ENCODE measurements at regions not wholly inside any gene's neighbourhood (a gene's known extent, or its start where the extent isn't known, plus 50 kb on each side); places are given as distances from the start of the nearest gene placed in this dataset.

DNA sequence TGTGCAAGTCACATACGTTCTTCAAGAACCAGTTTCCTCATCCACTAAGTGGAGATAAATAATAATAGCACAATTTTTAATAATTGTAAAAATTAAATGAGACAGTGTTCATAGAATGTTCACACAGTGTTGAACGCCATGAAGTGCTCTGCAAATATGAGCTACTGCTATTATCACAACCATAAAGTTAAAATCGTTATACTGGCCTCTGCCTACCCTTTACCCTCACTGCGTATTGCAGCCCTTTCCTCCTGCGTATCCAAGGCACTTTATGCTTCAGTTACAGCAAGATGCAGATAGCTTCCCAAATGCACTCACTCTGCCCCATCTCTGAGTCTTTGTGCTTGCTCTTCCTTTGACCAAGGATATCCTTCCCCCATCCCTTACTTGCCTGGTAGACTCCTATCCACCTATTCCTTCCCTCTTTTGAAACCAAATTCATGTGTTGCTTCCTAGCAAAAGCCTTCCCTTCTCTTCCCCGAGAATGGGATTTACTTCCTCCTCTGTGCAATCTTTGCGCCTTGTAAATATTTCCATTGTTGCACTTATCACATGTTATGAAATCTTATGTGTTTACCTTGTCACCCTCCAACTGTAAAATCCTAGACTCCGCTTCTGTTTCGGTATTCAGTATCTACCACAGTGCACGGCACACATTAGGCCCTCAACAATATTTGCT is 196.9 kb downstream of the ADAMTS15 start:
- DNase-seq: no peak

DNA sequence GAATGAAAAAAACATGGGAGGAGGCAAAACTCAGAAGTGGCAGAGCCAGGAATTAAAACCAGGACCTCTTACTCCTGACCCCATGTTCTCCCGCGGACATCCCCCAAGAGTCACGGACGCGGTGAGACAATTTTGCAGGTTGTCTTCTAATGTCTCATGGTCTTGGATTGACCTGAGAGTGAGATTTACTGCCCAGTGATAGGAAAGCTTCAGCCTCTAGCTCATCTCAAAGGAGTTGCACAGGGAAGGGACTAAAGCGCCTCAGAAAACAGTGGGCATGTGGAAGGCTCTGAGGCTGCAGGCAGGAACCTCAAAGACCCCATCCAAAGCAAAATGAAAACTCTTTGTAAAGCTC is 197.4 kb downstream of the ADAMTS15 start:
- no peak for DNase-seq

DNA sequence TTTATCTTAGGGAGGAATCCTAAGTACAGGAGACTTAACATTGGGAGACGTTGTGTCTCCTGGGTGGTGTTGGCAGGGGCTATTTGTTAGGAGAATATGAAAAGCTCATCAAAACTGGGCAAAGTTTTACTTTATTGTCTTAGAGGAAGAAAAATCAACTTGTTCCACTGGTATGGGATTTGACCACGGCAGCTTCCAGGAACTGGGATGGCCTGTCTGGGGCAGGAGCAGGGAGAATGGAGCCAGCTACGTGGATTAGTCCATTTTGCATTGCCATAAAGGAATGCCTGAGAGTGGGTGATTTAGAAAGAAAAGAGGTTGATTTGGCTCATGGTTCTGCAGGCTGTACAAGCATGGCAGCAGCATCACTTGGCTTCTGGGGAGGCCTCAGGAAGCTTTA is 198.4 kb downstream of the ADAMTS15 start:
- DNase-seq: no peak

DNA sequence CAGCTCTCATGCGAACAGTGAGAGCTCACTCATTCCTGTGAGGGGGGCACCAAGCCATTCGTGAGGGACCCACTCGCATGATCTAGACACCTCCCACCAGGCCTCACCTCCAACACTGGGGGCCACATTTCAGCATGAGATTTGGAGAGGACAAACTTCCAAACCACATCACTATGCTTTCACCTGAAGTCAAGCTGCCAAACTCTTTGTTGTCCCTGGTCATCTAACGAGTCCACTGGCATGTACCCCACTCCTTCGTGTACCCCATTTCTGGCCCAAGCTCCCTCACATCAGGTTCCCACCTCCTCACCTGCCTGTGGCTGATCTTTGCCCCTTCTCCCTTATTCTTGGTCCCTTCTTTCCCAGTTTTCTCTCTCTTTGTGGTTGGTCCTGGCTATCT is 198.9 kb downstream of the ADAMTS15 start:
- no peak for DNase-seq

DNA sequence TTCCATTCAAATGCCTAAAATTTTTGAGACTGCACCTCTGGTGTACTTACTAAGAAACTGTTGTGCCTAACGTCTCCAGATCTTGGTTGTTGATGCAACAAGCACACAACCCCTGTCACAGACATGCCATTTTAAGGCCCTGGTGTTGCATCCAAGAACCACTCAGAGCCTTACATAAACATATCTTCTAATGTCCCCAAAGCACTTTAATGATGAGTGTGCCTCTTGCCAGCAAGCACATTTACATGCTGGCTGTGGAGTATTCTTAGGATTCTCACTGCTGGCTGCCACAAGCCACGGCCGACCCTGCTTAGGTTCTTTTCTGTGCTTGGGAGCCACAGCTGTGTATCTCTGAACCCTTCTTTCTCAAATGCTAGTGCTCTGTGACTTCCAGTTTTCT is 201.4 kb downstream of the ADAMTS15 start:
- DNase-seq: peak; percentile 25

DNA sequence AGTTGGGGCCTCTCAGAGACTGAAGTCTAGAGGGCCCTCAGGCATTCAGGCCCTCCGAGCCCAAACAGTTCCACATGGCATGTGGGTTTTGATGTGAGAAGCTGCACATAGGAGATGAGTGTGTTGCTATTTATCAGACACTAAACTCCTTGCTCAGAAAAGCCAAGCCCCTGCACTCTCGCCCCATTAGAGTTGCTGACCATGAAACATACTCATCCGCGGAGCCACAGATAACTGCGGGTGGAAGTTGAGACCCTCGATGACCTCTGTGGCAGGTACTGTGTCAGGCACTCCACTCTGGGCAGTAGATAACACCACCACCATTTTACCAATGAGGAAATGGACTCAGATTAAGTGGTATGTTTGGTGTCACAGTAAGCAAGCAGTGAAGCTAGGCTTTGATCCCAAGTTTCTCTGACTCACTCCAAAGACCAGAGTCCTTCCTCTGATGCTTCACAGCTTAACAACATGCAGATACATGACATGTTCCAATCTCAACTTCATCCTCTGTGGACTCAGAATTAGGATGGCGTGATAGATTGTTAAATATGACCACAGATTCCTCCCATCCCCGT is 202.1 kb downstream of the ADAMTS15 start:
- DNase-seq: no peak

DNA sequence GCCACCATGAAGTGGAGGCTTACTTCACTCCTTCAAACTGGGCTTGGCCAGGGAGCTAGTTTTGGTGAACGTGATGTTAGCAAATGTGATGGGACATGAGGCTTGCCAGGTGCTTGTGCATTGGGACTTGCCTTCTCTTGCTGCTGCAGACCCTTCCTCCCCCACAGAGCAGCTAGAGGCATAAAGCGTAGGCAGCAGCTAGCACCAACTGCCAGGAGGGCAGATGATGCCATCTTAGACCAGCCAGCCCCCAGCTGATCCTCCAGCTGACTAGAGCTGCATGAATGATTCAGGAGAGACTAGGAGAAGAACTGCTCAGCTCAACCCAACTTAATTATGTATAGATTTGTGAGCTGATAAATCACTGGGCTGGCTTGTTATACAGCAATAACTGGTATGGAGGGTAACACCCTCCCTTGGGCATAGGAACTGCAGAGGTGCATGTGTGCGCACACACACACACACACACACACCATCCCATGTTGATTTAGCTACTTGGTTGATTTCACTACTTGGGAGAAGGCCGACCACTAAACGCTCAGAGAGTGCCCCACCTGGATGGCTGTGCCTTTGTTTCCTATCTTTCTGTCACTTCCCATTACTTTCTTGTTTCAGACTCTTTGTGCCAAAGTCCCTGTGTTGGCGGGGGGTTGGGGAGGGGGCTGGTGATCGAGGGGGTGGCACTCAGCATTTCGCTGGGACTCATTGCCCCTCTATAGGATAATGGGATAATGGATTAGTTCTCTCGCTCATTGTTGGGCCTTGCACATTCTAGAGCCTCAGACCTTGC is 202.8 kb downstream of the ADAMTS15 start:
- DNase-seq: no peak

DNA sequence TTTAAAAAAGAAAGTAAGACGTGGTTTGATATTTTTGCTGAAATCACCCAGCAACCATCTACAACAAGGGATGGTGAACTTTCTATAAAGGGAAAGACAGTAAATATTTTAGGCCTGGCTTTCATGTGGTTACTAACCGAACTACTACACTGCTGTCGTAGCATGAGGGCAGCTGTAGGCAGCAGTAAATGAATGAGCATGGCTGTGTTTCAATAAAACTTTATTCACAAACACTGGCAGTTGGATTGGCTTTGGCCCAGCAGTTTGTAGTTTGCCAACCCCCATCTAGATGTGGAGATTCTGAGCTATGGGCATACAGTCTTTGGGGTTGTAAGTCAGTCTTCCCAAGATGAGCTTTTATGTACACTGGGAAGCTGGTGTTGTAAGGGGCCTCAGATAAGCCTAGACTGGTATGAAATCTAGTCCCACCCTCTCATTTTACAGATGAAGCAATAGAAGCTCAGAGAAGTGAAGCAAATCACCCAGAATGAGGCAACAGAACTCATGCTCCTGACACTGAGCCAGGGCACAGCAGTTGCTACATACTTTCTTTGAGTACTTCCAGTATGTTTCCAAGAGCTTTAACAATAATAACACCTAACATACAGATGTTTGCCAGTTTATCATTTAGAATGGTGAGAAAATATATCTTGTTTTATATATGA is 204.4 kb downstream of the ADAMTS15 start:
- DNase-seq: no peak

DNA sequence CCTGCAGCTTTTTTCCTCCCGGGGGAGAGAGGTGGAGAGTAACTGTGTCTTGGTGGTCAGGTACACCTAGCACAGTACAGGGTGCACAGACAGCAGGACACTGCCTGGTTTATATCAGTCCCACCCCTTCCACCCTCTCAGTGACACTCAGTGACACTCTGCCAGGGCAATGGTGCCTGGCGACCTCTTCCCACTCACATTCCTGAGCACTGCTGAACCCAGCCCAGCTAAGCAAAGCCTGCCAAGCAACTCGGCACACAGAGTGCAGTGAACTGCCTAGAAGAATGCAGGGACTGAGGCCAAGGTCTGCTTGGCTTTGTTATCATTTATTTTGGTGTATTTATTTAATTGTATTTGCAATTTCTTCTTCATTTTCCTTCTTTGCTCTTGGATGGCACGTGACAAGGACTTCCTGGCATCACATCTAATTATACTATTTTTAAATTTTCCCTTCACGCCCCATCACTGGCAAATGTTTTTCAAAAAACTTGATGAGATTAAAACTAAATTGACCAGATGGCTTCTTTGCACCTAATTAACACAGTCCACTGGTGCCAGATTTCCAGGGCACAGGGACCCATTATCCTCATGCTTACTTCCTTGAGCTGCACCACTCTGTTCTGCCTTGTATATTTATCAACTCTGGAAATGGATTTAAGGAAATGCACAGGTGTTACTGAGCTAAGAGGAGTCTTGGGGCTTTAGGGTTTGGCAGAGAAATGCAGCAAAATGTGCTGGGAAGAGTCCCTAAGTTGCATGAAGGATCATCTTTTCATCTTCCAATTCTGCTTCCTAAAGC is 205.6 kb downstream of the ADAMTS15 start:
- no peak for DNase-seq

DNA sequence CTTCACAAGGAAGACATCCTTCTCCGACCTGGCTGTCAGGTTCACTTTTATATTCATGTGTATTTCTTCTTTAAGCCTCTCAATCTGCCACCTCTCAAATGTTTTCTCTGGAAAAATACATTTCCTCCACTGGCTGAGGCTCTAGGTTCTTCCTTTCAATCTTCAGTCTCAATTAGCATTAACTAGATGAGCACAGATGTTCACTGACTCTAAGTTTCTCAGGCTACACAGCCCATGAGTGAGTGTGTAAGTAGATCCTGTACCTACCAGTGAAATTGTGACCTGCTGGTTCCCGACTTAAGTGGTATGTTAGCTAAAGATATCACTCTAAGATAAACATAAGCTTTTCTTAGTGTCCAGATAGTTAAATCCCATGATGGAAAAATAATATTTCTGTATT is 206.9 kb downstream of the ADAMTS15 start:
- DNase-seq: no peak

DNA sequence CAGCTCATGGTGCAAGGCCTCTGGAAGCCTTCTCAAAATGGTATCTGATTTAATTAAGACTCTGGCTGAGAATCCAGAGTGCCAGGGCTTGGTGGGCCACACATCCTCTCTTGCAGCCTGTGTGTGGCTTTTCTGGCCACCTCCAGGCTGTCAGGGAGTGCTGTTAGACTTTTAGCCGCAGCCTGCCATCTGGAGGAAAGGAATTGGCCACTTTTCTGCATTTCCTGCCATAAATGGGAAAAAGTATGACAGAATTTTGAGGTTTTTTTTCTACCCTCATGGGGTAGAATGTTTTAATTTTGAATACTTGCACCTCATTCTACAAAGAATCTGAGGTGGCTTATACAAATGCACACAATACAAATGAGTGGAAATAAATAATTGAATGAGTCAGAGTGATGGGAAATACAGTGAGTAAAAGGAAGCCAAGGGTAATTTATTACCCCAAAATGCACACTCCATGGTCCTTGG is 218.4 kb downstream of the ADAMTS15 start:
- no peak for DNase-seq

DNA sequence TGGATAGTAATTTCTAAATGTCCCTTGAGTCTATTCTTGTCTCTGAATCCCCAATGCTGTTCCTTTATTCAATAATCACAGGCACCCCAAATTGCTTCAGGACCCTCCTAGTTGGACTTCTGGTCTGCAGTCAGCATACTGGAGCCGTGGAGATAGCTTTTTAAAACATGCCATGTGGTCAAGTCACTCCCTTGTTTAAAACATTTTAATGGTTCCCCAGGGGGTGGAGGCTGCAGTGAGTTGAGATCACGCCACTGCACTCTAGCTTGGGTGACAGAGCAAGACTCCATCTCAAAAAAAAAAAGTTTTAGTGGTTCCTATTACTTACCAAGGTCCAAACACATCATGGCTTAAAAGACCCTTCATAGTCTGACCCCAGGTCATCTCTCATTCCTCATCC is 220.3 kb downstream of the ADAMTS15 start:
- no peak for DNase-seq

DNA sequence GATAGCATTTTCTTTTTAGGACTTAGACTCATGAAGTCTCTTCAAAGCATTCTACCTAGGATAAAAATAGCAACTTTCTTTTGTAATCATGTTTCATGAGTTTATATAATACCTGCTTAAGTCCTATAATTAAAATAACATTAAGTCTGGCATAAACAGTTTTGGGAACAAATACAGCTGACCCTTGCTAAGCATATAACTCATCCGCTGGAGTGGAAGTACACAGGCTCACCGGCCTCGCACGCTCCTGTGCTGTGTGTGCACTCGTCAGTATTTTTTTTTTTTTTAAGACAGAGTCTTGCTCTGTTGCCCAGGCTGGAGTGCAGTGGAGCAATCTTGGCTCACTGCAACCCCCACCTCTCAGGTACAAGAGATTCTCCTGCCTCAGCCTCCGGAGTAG is 221.8 kb downstream of the ADAMTS15 start:
- no peak for DNase-seq

DNA sequence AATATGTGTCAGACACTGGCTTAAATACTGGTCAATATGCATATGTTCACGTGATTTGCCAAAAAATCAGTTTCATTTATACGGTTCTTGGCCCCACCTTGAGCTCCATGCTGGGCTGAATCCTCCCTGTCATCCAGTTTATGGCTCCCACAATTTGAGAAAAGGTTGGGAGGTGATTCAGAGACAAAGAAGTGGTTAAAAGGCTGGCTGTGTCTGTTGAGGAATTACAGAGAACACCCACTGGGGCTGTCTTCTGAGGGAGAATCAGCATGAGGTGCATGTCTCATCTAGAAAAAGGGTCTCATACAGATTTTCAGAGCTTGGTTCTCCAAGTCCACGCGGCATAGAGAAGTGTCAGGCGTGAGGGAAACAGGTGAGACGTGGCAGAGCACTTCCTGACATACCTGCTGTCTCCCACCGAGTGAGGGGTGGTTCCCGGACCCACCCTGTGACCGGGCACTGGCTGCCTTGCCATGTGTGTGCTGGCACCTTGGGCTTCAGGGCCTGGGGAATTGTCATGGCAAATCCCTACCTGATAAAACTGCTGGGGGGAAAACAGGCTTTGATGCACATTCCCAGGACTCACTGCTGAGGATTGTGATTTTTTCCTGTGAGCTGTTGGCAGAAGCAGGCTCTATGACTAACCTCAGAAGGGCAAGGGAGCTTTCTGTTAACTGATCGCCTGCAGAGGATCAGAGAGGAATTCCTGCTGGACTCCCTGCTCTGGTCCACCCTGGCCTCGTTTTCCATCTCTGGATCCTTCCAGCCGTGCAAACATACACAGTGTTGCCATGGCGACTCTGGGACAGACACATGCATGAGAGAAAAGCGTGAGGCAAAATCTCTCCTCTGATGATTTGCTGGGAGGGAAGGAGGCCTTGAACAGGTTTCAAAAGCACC is 223.6 kb downstream of the ADAMTS15 start:
- peak; percentile 2 for DNase-seq

DNA sequence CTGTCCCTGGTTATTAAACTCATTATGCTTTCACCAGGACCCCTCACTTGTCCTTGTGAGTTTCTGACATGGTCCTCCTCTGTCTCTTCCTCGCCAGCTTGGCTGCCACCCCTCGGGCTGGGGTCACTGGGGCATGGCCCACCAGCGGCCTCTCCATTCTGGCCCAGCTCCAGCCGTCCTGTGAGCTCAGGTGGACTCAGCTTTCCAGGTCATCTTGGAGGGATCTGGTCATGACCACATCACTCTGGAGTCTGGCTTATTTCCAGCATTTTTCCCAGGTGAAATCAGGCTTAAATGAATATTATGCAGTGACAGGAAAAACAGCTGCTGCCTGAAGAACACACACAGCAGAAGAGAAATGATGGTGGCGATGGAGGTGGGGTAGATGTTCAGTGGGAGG is 224.5 kb downstream of the ADAMTS15 start:
- no peak for DNase-seq

DNA sequence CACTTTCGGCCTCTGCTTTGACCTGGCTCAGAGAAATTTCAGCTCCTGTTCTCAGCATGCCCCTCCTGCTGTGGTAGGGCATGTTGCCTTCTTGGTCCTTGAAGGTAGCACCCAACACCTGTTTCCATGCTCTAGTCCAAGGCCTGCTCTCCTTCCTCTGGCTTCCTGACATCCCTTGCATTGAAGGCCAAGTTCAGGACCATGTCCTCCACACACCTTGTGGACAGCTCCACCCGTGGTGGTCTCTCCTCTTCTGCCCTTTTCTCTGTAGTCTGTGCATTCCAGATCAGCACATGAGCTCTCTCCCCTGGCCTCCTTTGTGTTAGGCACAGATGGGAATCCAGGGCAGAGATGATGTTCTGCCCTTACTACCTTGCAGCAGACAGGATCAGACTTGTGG is 225.3 kb downstream of the ADAMTS15 start:
- no peak for DNase-seq

DNA sequence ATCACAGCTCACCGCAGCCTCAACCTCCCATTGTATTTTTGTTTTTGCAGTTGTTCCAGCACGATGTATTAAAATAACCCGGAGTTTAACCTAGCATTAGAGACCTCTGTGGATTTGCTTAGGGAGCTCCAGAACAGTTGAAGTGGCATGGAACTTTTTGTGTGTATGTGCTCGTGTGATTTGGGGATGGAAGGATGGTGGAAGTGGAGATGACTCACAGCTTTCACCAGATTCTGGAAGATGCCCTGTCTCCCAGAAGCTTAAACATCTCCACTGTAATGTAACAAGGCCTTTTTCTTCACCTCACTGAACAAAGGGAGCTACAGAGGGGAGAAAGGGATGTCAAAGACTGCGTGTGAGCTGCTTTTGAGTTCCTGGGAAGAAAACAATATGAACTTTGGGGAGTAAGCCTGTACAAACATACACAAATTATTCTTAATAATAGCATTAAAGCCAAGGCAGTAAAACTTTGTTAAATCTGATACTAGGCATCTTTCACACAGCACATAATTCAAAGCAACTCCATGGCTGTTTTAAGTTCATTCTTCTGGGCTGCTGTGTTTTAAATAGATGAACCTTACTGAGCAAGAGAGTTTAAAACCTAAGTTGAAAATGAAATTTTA is 226.4 kb downstream of the ADAMTS15 start:
- no peak for DNase-seq

DNA sequence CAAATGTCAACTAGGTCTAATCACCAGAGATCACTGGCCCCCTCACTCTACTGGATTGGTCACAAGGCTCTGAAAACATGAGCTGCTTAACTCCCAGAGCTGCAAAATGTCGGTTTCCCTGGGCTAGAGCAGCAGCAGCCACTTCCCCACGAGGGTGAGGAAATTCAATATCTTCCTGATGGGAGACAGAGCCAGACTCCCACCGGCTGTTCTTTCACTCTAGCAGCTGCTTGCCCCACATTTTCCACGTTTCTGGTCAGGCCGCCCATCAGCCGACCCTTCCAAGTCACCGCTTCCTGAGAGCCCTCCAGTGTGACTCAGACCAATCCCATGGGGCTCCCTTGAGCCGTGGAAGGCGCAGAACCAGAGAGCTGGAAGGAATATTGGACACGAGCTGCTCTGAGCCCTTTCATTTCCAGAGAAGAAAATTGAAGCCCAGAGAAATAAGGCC is 227.0 kb downstream of the ADAMTS15 start:
- DNase-seq: no peak

DNA sequence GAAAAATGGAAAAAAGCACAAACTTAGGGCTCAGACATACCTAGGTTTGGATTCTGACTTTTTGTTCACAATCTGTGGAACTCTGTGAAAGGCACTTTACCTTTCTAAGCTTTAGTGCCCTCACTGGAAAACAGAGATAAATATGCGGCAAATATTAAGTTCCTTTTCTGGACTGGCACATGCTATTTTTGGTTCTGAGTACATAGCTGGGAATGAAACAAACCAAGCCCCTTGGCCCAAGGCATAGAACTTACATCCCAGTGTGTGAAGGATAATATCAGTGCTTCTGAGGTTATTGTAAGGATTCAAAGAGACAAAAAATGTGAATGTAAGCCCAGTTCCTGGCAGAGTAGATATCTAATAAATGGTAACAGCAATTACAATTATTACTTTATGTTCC is 227.5 kb downstream of the ADAMTS15 start:
- DNase-seq: no peak

DNA sequence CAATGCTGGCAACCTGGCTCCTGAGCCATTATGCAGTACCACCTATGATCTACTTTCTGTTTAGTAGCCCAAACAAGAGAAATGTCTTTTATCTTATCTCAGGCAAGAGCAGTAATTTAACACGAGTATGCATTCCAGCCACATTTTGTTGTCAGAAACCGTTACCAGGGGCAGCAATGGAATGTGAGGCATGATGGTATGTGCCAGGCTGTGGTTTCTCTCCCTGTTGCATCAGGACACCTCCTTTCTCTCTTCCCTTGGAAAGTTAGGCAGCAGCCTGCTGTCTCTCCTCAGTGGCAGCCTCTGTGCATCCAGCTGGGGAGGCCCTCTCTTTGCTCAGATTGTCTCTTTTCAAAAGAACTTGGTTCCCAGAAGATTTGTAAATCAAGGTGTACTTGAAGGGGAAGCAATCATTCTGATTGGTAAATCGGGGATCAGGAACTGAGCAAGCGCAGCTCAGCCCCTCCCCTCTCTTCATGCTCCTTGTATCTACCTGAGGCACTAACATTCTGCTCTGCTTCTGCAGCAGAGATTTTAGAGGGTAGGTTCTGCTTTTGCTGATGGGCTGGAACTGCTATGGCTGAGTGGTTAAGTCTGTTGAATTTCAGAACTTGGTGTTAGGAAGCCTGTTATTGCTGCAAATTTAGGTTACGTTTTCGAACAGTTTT is 229.2 kb downstream of the ADAMTS15 start:
- DNase-seq: no peak

DNA sequence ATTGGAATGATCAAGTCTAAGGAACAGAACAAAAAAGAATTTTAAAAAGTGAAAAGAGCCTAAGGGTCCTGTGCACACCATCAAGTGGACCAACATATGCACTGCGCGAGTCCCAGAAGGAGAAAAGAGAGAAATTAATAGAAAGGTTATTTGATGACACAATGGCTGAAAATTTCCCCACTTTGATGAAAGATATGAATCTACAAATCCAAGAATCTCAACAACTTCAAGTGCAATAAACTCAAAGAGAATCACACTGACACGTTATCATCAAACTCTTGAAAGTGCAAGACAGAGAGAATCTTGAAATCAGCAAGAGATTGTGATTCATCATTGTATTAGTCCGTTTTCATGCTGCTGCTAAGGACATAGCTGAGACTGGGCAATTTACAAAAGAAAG is 230.8 kb downstream of the ADAMTS15 start:
- DNase-seq: no peak
